ENCODE measurements at regions not wholly inside any gene's neighbourhood (a gene's known extent, or its start where the extent isn't known, plus 50 kb on each side); places are given as distances from the start of the nearest gene placed in this dataset.

DNA sequence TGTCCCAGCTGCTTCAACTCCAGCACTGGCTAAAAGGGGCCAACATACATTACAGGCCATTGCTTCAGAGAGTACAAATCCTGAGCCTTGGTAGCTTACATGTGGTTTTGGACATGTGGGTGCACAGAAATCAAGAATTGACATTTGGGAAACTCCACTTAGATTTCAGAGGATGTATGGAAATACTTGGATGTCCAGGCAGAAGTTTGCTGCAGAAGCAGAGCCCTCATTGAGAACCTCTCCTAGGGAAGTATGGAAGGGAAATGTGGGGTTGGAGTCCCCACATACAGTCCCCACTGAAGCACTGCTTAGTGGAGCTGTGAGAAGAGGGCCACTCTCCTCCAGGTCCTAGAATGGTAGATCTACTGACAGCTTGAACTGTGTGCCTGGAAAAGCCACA, 218.0 kb upstream of the CWC22 start:
- TF ChIP-seq EZH2 (IDR thresholded peaks at IDR 0.05; ENCODE audit: insufficient read depth, poor library complexity, severe bottlenecking) (no peak), EZH2phosphoT487 (IDR thresholded peaks at IDR 0.05; ENCODE audit: insufficient read depth, low read depth) (no peak)
